Aorta (tissue), 5 donors: ENCODE measurements at regions not wholly inside any gene's neighbourhood (a gene's known extent, or its start where the extent isn't known, plus 50 kb on each side); places are given as distances from the start of the nearest gene placed in this dataset.
A peak's percentile ranks its signal among the peaks of the same experiment; 100 is the strongest.
"Not testable (repeated sequence)": the region's sequence is repeated elsewhere in the genome, so short reads cannot be mapped to it uniquely, and the experiment has no call there.

ENCODE experiments used
- ATAC-seq: fragments of 200-7000 bp; cut with Tn5 transposase; one replicate; pipeline ENCODE4 v1.9.1; 2022; ENCODE audit warnings: moderate library complexity; ENCODE audit not compliant: low FRiP score
- DNase-seq, 2 donors: peaks; one replicate each; pipeline ENCODE4 v3.0.0-alpha.2; 2020
- H3K27ac ChIP-seq, 2 donors: one replicate each; pipeline ENCODE4 v1.5.1; 2013; ENCODE audit warnings: low read length in 2 of 2, mild to moderate bottlenecking in 2 of 2, moderate library complexity in 2 of 2, control low read depth in 1 of 2, inconsistent platforms in 1 of 2, low read depth in 1 of 2
- H3K27me3 ChIP-seq, 2 donors: one replicate each; pipeline ENCODE4 v1.6.1; 2013; ENCODE audit warnings: control low read depth in 1 of 2, low read length in 1 of 2, mild to moderate bottlenecking in 1 of 2, moderate library complexity in 1 of 2; ENCODE audit not compliant: insufficient read depth in 2 of 2, control insufficient read depth in 1 of 2
- H3K36me3 ChIP-seq, 2 donors: one replicate each; pipeline ENCODE4 v1.6.1; 2013; ENCODE audit warnings: control low read depth in 1 of 2, low read length in 1 of 2, mild to moderate bottlenecking in 1 of 2; ENCODE audit not compliant: insufficient read depth in 2 of 2, control insufficient read depth in 1 of 2
- H3K4me1 ChIP-seq, 2 donors: one replicate each; pipeline ENCODE4 v1.6.1; 2013; ENCODE audit warnings: low read length in 2 of 2, control low read depth in 1 of 2, mild to moderate bottlenecking in 1 of 2, moderate library complexity in 1 of 2; ENCODE audit not compliant: insufficient read depth in 2 of 2, control insufficient read depth in 1 of 2
- H3K4me3 ChIP-seq, 2 donors: one replicate each; pipeline ENCODE4 v1.5.1; 2013; ENCODE audit warnings: low read length in 2 of 2, control low read depth in 1 of 2, mild to moderate bottlenecking in 1 of 2
- H3K9me3 ChIP-seq: one replicate; pipeline ENCODE4 v1.6.1; 2013; ENCODE audit warnings: mild to moderate bottlenecking, low read length; ENCODE audit not compliant: control insufficient read depth
- WGBS, 2 donors: extraction: QIAGEN DNeasy Blood & Tissue Kit; methylation state at CpG; one replicate each; pipeline ENCODE4 v1.1.7; 2013; 5-methylcytosine and 5-hydroxymethylcytosine counted together
- intact Hi-C, 2 donors: fragments of 100-400 bp; cut with DNase I; formaldehyde crosslinking; loops; one replicate each; pipeline versions ENCODE4 v1.14.2 to v1.15.0; 2022
- donor health status: healthy with polysubstance abuse.
- donor health status: Bipolar disorder and iron deficiency.
- donor health status: DM: no; HTN: no; CAD: no.
- donor health status: DM: no; HTN: no; CAD: no.
- donor health status: DM: yes; HTN: yes; CAD: no.

GRCh38 chr10:44004913-44005787, 356.5 kb upstream of the ZNF32 start:
- ATAC-seq, result no peak
- DNase-seq, result peak in 1 of 2 donors; percentile 66
- peaks cover 2 to 3% of the 10 kb centered on the region in 2 donors for H3K4me1 ChIP-seq
- H3K27me3 ChIP-seq, result no peaks in the 10 kb centered on the region
- 93% methylated on average over 43 of the region's 43 CpGs for WGBS, 2 donors
- no peaks in the 10 kb centered on the region for H3K9me3 ChIP-seq
- no peak overlapping the region for H3K4me3 ChIP-seq
- H3K36me3 ChIP-seq, result no peaks in the 10 kb centered on the region
- no peak overlapping the region for H3K27ac ChIP-seq
- intact Hi-C loops, result loop anchor here in 1 of 2 donors (5.0 kb wide), 1 partner anchor 33 kb away; no protein-coding TSS in a partner anchor

- Histone ChIP-seq H3K9me3 (no peaks in the 10 kb centered on the region), H3K4me1 (peaks cover 0 to 3% of the 10 kb centered on the region in 2 donors), H3K36me3 (no peaks in the 10 kb centered on the region), H3K27me3 (no peaks in the 10 kb centered on the region), H3K4me3 (no peak overlapping the region), H3K27ac (no peak overlapping the region)
- DNase-seq, result no peak
- intact Hi-C loops, result no loop called here
- 39 to 53% methylated on average over 4 of the region's 4 CpGs for WGBS, 2 donors
- ATAC-seq, result no peak
Observed at GRCh38 chr10:43998021-43998809, 349.5 kb upstream of the ZNF32 start.

GRCh38 chr10:43997330-43997729, 348.6 kb upstream of the ZNF32 start:
- intact Hi-C loops, result no loop called here
- no peaks in the 10 kb centered on the region for H3K27me3 ChIP-seq
- WGBS, 2 donors, result 91 to 92% methylated on average over 3 of the region's 3 CpGs
- H3K4me3 ChIP-seq, result no peak overlapping the region
- DNase-seq (no peak), ATAC-seq (no peak)
- no peak overlapping the region for H3K27ac ChIP-seq
- peaks cover 0 to 3% of the 10 kb centered on the region in 2 donors for H3K4me1 ChIP-seq
- no peaks in the 10 kb centered on the region for H3K36me3 ChIP-seq
- H3K9me3 ChIP-seq, result peaks cover 2% of the 10 kb centered on the region

- no peak overlapping the region for H3K27ac ChIP-seq
- no peaks in the 10 kb centered on the region for H3K27me3 ChIP-seq
- intact Hi-C loops, result no loop called here
- H3K36me3 ChIP-seq, result no peaks in the 10 kb centered on the region
- H3K9me3 ChIP-seq, result peaks cover 2% of the 10 kb centered on the region
- H3K4me3 ChIP-seq, result no peak overlapping the region
- ATAC-seq, result no peak
- no peak for DNase-seq
- WGBS, 2 donors, result 94 to 95% methylated on average over 2 of the region's 2 CpGs
- peaks cover 0 to 3% of the 10 kb centered on the region in 2 donors for H3K4me1 ChIP-seq
Observed at GRCh38 chr10:43994539-43994938, 345.9 kb upstream of the ZNF32 start.

- H3K9me3 ChIP-seq, result not testable (repeated sequence)
Observed at GRCh38 chr10:43992816-43993215, 344.1 kb upstream of the ZNF32 start.

GRCh38 chr10:43986374-43986773, 337.7 kb upstream of the ZNF32 start:
- no peaks in the 10 kb centered on the region for H3K36me3 ChIP-seq
- 83 to 87% methylated on average over 4 of the region's 4 CpGs for WGBS, 2 donors
- DNase-seq, result no peak
- H3K4me3 ChIP-seq, result no peak overlapping the region
- ATAC-seq, result no peak
- H3K4me1 ChIP-seq, result no peaks in the 10 kb centered on the region
- intact Hi-C loops, result no loop called here
- H3K9me3 ChIP-seq, result no peaks in the 10 kb centered on the region
- no peak overlapping the region for H3K27ac ChIP-seq
- no peaks in the 10 kb centered on the region for H3K27me3 ChIP-seq

More at GRCh38 chr10:43992816-43993215, 344.1 kb upstream of the ZNF32 start:
- ATAC-seq, H3K27me3 ChIP-seq, H3K36me3 ChIP-seq, H3K4me3 ChIP-seq, H3K4me1 ChIP-seq, DNase-seq, H3K27ac ChIP-seq, intact Hi-C loops: not testable (repeated sequence)
- 90 to 92% methylated on average over 18 to 19 of the region's 19 CpGs for WGBS, 2 donors

GRCh38 chr10:43985941-43986340, 337.3 kb upstream of the ZNF32 start:
- 94 to 97% methylated on average over 5 of the region's 5 CpGs for WGBS, 2 donors
- DNase-seq (no peak), ATAC-seq (no peak)
- no peaks in the 10 kb centered on the region for H3K36me3 ChIP-seq
- H3K27me3 ChIP-seq, result no peaks in the 10 kb centered on the region
- H3K4me3 ChIP-seq, result no peak overlapping the region
- no peak overlapping the region for H3K27ac ChIP-seq
- intact Hi-C loops, result no loop called here
- H3K4me1 ChIP-seq, result no peaks in the 10 kb centered on the region
- H3K9me3 ChIP-seq, result no peaks in the 10 kb centered on the region

- ATAC-seq (no peak), DNase-seq (no peak)
- Histone ChIP-seq H3K27ac (no peak overlapping the region), H3K36me3 (no peaks in the 10 kb centered on the region), H3K4me1 (no peaks in the 10 kb centered on the region), H3K4me3 (no peak overlapping the region), H3K9me3 (no peaks in the 10 kb centered on the region), H3K27me3 (no peaks in the 10 kb centered on the region)
- intact Hi-C loops, result no loop called here
- WGBS, 2 donors, result 92 to 93% methylated on average over 1 of the region's 1 CpG
Observed at GRCh38 chr10:43983856-43984271, 335.2 kb upstream of the ZNF32 start.
